Adrenal gland (tissue), 9 donors: ENCODE measurements at regions not wholly inside any gene's neighbourhood (a gene's known extent, or its start where the extent isn't known, plus 50 kb on each side); places are given as distances from the start of the nearest gene placed in this dataset.

ENCODE experiments used
- DNase-seq, 7 donors: peaks; one replicate each; pipeline ENCODE4 v3.0.0-alpha.2; 2019 to 2020
- H3K27ac ChIP-seq, 5 donors: fragments of 200-600 bp; sonication (generic) in 4 of 5; 1 replicate in 3 of 5; 2 replicates in 2 of 5; pipeline versions ENCODE4 v1.5.1 to v1.8.0; 2016 to 2020; ENCODE audit warnings: mild to moderate bottlenecking in 1 of 5
- H3K27me3 ChIP-seq: fragments of 200-600 bp; 2 replicates; pipeline ENCODE4 v1.8.0; 2021
- H3K36me3 ChIP-seq, 2 donors: fragments of 200-600 bp; replicated peaks in 1 of 2; 1 replicate in 1 of 2; 2 replicates in 1 of 2; pipeline versions ENCODE4 v1.5.1 to v1.8.0; 2018 to 2022
- H3K4me1 ChIP-seq, 2 donors: fragments of 200-600 bp; replicated peaks in 1 of 2; 1 replicate in 1 of 2; 2 replicates in 1 of 2; pipeline versions ENCODE4 v1.5.1 to v1.8.0; 2018 to 2021
- H3K4me3 ChIP-seq, 4 donors: fragments of 200-600 bp; sonication (generic) in 3 of 4; one replicate each; pipeline ENCODE4 v1.5.1; 2016 to 2018
- H3K9me3 ChIP-seq, 3 donors: fragments of 200-600 bp; sonication (generic) in 1 of 3; replicated peaks in 1 of 3; 1 replicate in 2 of 3; 2 replicates in 1 of 3; pipeline versions ENCODE4 v1.5.1 to v1.8.0; 2016 to 2021
- POLR2A ChIP-seq, 2 donors: fragments of 450-650 bp; IDR thresholded peaks; one replicate each; pipeline ENCODE4 v1.6.1; 2017; ENCODE audit warnings: antibody characterized with exemption in 2 of 2, mild to moderate bottlenecking in 2 of 2, moderate library complexity in 1 of 2
- WGBS, 4 donors: extraction: QIAGEN DNeasy Blood & Tissue Kit in 2 of 4; methylation state at CpG; one replicate each; pipeline versions ENCODE4 v1.1.5 to v1.1.7; 2013 to 2017; 5-methylcytosine and 5-hydroxymethylcytosine counted together
- intact Hi-C, 2 donors: fragments of 100-400 bp; cut with DNase I; formaldehyde crosslinking; loops; one replicate each; pipeline versions ENCODE4 v1.14.1 to v1.15.0; 2022 to 2023
- TF ChIP-seq, protein P1 (sequence below), 6 experiments: fragments of 450-650 bp in 4 of 6; fragments of 200-600 bp in 2 of 6; sonication (generic) in 1 of 6; IDR thresholded peaks; 1 replicate in 5 of 6; 2 replicates in 1 of 6; pipeline versions ENCODE4 v1.5.1 to v1.8.0; 2016 to 2021; ENCODE audit warnings: antibody characterized with exemption in 6 of 6, mild to moderate bottlenecking in 2 of 6, moderate library complexity in 1 of 6
- donor health status: healthy with polysubstance abuse.
- donor health status: Bipolar disorder and iron deficiency.
- donor health status: DM: yes; HTN: yes; CAD: no.
- donor health status: DM: no; HTN: no; CAD: no.
- donor health status: DM: no; HTN: no; CAD: no.

DNA sequence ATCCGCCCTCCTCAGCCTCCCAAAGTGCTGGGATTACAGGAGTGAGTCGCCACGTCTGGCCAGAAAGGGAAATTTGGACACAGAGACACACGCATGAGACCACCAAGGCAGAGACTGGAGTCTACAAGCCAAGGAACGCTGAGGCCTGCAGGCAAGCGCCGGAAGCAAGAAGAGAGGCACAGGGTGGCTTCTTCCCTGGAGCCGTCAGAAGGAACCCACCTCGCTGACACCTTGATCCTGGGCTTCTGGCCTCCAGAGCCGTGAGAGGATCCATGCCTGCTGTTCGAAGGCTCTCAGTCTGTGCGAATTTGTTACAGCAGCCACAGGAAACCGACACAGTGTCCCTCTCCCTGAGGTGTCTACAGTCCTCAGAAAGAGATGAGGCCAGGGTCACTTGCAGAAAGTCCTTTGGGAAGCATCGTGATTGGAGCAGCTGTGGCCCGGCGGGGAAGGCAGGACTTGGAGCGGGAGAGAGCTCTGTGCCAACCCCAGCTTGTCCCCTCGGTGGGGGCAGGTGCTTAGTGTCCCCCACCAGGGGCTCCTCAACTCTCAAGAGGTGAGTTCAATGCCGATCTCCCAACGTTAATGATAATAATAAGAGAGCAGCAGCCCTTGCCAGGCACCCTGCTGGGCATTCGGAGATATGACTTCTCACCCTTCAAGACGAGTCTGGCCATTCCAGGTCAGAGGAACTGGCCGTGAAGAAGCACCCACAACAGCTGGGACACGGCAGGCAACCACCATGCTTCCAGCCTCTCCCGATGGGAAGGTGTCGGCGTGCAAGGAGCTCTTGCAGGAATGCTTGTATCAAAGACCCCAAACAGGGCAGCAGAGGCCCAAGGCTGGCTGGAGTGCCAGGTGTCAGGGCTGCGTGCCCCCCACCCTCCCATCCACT, 68.4 kb upstream of the TNRC6C start:
- peaks cover 12 to 15% of the 10 kb centered on the region in 2 donors for H3K4me1 ChIP-seq
- TF ChIP-seq, protein P1, sequence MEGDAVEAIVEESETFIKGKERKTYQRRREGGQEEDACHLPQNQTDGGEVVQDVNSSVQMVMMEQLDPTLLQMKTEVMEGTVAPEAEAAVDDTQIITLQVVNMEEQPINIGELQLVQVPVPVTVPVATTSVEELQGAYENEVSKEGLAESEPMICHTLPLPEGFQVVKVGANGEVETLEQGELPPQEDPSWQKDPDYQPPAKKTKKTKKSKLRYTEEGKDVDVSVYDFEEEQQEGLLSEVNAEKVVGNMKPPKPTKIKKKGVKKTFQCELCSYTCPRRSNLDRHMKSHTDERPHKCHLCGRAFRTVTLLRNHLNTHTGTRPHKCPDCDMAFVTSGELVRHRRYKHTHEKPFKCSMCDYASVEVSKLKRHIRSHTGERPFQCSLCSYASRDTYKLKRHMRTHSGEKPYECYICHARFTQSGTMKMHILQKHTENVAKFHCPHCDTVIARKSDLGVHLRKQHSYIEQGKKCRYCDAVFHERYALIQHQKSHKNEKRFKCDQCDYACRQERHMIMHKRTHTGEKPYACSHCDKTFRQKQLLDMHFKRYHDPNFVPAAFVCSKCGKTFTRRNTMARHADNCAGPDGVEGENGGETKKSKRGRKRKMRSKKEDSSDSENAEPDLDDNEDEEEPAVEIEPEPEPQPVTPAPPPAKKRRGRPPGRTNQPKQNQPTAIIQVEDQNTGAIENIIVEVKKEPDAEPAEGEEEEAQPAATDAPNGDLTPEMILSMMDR (IDR thresholded peaks at IDR 0.05): no peak
- no peak for TF ChIP-seq POLR2A (IDR thresholded peaks at IDR 0.05)
- no peak for DNase-seq
- WGBS, 4 donors: 82 to 91% (median 89%) methylated on average over 16 to 28 of the region's 28 CpGs
- no peaks in the 10 kb centered on the region for H3K36me3 ChIP-seq
- H3K27ac ChIP-seq: no peak overlapping the region
- no peaks in the 10 kb centered on the region for H3K9me3 ChIP-seq
- no peak overlapping the region for H3K4me3 ChIP-seq
- intact Hi-C loops: no loop called here
- no peaks in the 10 kb centered on the region for H3K27me3 ChIP-seq

DNA sequence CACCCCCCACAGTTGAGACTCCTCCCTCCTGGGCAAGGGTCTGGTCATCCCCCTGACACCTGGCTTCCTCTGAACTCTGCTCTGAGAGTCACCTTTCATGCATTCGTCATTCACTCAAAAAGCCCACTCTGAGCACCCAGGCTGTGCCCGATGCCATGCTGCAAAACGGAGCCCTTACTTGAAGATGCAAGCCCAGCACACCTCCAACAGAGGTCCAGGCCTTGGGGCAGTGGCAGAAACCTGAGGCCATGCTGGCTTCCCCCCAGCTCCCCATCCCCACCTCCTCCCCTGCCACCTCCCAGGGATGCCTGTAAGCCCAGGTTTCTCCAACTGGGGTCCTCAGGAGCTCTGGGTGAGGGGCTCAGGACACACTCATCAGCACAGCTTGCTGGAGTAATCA, 67.7 kb upstream of the TNRC6C start:
- 85 to 93% (median 92%) methylated on average over 3 of the region's 3 CpGs; no CpG with 5 or more reads in 1 of the 4 donors for WGBS, 4 donors
- no peak for DNase-seq
- no peaks in the 10 kb centered on the region for H3K9me3 ChIP-seq
- H3K4me1 ChIP-seq: peaks cover 12 to 15% of the 10 kb centered on the region in 2 donors
- H3K4me3 ChIP-seq: no peak overlapping the region
- H3K36me3 ChIP-seq: no peaks in the 10 kb centered on the region
- H3K27me3 ChIP-seq: no peaks in the 10 kb centered on the region
- TF ChIP-seq POLR2A (IDR thresholded peaks at IDR 0.05): no peak
- TF ChIP-seq, protein P1 (IDR thresholded peaks at IDR 0.05): no peak
- intact Hi-C loops: no loop called here
- H3K27ac ChIP-seq: no peak overlapping the region

DNA sequence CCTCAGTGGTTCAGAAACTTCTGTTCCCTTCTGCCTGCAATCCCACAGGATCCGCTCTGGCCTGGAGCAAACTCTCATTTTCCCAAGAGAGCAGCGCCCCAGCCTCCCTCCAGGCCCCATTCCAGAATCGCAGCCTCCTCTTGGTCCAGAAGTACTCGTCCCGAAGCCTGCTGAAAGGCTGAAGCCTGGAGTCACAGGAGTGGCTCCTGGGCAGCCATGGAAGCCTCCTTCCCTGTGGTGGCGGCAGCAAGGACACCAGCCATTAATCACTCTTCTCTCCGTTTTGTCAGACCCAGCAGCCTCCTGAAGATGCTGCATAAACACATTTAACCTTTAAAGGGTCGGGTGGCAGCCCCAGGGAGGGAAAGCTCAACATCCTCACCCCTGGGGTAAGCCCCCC, 66.9 kb upstream of the TNRC6C start:
- no peak for DNase-seq
- Histone ChIP-seq H3K27ac (no peak overlapping the region), H3K4me3 (no peak overlapping the region), H3K36me3 (no peaks in the 10 kb centered on the region), H3K9me3 (no peaks in the 10 kb centered on the region), H3K4me1 (peaks cover 12 to 15% of the 10 kb centered on the region in 2 donors), H3K27me3 (no peaks in the 10 kb centered on the region)
- 53 to 57% (median 54%) methylated on average over 6 to 8 of the region's 8 CpGs for WGBS, 4 donors
- intact Hi-C loops: no loop called here
- TF ChIP-seq, protein P1 (IDR thresholded peaks at IDR 0.05): no peak
- no peak for TF ChIP-seq POLR2A (IDR thresholded peaks at IDR 0.05)

DNA sequence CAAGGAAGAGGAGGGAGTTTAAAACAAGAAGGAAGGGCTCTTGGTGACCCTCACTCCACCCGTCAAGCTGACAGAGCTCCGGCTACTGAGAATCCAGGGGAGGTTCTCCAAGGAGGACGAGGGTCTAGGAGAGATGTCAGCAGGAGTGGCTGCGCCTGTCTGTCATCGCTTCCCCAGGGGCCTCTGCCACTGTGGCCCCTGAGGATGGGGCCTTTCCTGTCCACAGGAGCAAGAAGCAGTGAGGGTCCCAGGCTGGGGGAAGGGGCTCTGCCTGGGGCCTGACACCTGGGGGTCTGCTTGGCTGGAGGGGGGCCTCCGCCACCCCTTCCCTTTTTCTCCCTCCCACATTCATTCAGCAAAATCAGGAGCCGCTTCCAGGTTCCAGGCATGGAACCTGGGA, 66.5 kb upstream of the TNRC6C start:
- DNase-seq: no peak
- no peak overlapping the region for H3K27ac ChIP-seq
- H3K27me3 ChIP-seq: no peaks in the 10 kb centered on the region
- peaks cover 12 to 13% of the 10 kb centered on the region in 2 donors for H3K4me1 ChIP-seq
- no peaks in the 10 kb centered on the region for H3K9me3 ChIP-seq
- TF ChIP-seq, protein P1 (IDR thresholded peaks at IDR 0.05): no peak
- no peak for TF ChIP-seq POLR2A (IDR thresholded peaks at IDR 0.05)
- intact Hi-C loops: no loop called here
- WGBS, 4 donors: 75 to 88% (median 78%) methylated on average over 6 to 7 of the region's 7 CpGs
- no peaks in the 10 kb centered on the region for H3K36me3 ChIP-seq
- H3K4me3 ChIP-seq: no peak overlapping the region
